ENCODE measurements at regions not wholly inside any gene's neighbourhood (a gene's known extent, or its start where the extent isn't known, plus 50 kb on each side); places are given as distances from the start of the nearest gene placed in this dataset.

DNA sequence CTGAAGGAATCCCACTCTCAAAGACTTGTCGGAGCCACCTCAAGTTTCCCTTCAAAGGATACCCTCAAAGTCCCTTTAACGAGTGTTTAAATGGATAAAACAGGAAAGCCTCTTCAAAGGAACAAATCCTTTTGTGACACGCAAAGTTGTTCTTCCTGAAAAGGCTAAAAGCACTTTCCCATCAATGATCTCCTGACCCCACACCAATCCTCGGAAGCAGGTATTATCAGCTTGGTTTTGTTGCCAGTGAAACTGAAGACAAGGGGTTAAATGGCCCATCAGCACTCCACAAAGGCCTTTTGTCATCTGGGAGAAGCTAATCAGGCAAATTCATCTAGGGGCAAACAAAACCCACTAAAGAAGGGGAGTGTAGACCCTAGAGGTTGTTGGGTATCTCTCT, 418.0 kb upstream of the ID2 start:
- Histone ChIP-seq H3K4me3 (ENCODE audit: low read depth in 1 of 2, low read length in 2 of 2) (no peak overlapping the region), H3K36me3 (ENCODE audit: control insufficient read depth in 1 of 2, insufficient read depth in 2 of 2, low read length in 2 of 2) (no peaks in the 10 kb centered on the region), H3K4me1 (ENCODE audit: control insufficient read depth in 1 of 2, insufficient read depth in 2 of 2, low read length in 2 of 2) (no peaks in the 10 kb centered on the region), H3K27me3 (ENCODE audit: low read depth, low read length) (no peaks in the 10 kb centered on the region), H3K9me3 (ENCODE audit: control insufficient read depth in 1 of 2, low read length in 2 of 2) (no peaks in the 10 kb centered on the region), H3K27ac (ENCODE audit: low read length) (no peak overlapping the region)

DNA sequence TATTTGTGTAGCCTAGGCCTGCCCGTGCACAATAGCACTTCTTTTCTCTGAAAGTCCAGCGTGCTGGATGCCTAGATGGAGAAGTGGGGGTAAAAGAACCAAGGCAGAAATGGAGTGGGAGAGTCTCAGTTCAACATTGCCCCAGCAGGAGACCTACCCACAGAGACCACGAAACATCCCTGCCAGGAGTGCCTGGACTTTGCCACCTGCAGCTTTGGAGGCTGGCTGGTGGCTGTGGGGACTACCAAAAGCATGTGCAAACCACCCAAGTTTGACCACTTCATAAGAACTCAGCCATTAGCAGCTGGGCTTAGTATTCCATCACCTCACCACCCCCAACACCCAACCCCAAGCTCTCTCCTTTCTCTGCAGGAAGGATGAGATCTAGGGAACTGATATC, 416.9 kb upstream of the ID2 start:
- H3K9me3 ChIP-seq (ENCODE audit: control insufficient read depth in 1 of 2, low read length in 2 of 2), result no peaks in the 10 kb centered on the region
- no peak overlapping the region for H3K4me3 ChIP-seq (ENCODE audit: low read depth in 1 of 2, low read length in 2 of 2)
- H3K36me3 ChIP-seq (ENCODE audit: control insufficient read depth in 1 of 2, insufficient read depth in 2 of 2, low read length in 2 of 2), result no peaks in the 10 kb centered on the region
- H3K27me3 ChIP-seq (ENCODE audit: low read depth, low read length), result no peaks in the 10 kb centered on the region
- no peaks in the 10 kb centered on the region for H3K4me1 ChIP-seq (ENCODE audit: control insufficient read depth in 1 of 2, insufficient read depth in 2 of 2, low read length in 2 of 2)
- H3K27ac ChIP-seq (ENCODE audit: low read length), result no peak overlapping the region

DNA sequence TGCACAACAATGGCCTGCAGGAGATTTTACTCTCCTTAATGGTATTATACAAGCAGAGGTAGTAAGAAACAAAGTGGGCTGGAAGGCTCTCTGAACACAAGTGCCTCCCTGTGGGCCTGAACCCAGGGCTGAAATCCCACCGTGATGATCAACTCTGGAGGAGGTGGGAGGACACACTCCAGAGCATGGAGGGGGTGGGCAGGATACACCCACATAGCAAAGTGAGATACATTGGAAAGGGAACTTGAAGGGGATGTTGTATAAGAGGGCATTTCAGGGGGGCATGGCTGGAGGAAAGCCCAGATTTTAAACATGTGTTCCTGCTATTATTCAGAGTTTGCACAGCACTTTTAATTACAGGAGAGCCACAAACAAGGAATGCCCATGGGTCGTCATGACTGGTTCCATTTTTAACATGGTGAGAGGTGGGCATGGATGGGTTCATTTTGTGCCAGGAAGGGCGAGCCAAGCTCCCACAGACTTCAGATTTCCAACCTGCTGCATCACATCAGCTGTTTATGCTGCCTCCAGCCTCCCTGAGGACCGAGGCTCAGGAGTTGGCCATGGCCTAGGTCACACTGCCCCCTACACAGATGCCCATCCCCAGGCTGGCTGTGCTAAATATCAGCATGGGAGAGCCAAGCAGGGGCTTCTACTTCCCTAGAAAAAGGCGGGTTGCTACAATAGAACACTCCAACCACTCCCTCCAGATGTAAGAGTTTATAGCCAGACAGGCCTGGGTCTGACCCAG, 416.2 kb upstream of the ID2 start:
- Histone ChIP-seq H3K9me3 (ENCODE audit: control insufficient read depth in 1 of 2, low read length in 2 of 2) (no peaks in the 10 kb centered on the region), H3K27ac (ENCODE audit: low read length) (no peak overlapping the region), H3K4me3 (ENCODE audit: low read depth in 1 of 2, low read length in 2 of 2) (no peak overlapping the region), H3K4me1 (ENCODE audit: control insufficient read depth in 1 of 2, insufficient read depth in 2 of 2, low read length in 2 of 2) (no peaks in the 10 kb centered on the region), H3K36me3 (ENCODE audit: control insufficient read depth in 1 of 2, insufficient read depth in 2 of 2, low read length in 2 of 2) (no peaks in the 10 kb centered on the region), H3K27me3 (ENCODE audit: low read depth, low read length) (no peaks in the 10 kb centered on the region)

DNA sequence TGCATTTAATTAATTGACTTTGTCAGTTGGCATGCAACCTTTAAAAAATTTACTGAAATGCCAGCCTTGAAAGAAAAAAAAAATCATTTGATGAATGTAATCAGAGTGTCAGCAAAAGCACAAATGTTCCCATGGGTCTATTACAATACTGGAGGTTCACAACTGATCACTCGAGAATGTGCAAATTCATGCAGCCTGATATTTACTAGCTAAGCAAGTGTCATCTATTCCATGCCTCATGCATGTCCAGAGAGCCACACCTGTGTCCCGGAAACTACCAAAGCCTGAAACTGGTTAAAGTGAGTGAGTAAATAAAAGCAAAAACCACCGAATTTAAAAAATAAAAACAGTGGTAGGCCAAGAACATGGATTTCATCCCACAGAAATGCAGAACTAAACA, 415.3 kb upstream of the ID2 start:
- Histone ChIP-seq H3K27me3 (ENCODE audit: low read depth, low read length) (no peaks in the 10 kb centered on the region), H3K27ac (ENCODE audit: low read length) (no peak overlapping the region), H3K36me3 (ENCODE audit: control insufficient read depth in 1 of 2, insufficient read depth in 2 of 2, low read length in 2 of 2) (no peaks in the 10 kb centered on the region), H3K9me3 (ENCODE audit: control insufficient read depth in 1 of 2, low read length in 2 of 2) (no peaks in the 10 kb centered on the region), H3K4me1 (ENCODE audit: control insufficient read depth in 1 of 2, insufficient read depth in 2 of 2, low read length in 2 of 2) (no peaks in the 10 kb centered on the region), H3K4me3 (ENCODE audit: low read depth in 1 of 2, low read length in 2 of 2) (no peak overlapping the region)

DNA sequence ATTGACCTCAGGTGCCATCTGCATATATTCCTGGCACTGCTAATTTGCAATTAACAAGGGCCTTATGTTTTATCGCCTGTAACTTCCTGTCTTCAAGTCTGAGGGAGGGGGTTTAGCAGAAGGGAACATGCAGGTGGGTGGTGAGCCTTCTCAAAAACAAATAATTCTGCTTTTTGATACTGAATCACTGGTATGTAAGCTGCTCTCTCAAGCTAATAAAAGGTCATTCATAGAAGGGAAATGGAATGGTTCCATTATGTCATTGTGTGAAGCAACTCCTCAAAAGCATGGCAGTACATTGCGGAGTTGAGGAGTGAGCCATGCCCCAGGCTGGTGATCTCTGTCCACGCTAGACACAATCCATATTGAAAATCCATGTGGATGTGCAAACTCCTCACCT, 414.8 kb upstream of the ID2 start:
- Histone ChIP-seq H3K9me3 (ENCODE audit: control insufficient read depth in 1 of 2, low read length in 2 of 2) (no peaks in the 10 kb centered on the region), H3K4me3 (ENCODE audit: low read depth in 1 of 2, low read length in 2 of 2) (no peak overlapping the region), H3K4me1 (ENCODE audit: control insufficient read depth in 1 of 2, insufficient read depth in 2 of 2, low read length in 2 of 2) (no peaks in the 10 kb centered on the region), H3K36me3 (ENCODE audit: control insufficient read depth in 1 of 2, insufficient read depth in 2 of 2, low read length in 2 of 2) (no peaks in the 10 kb centered on the region), H3K27me3 (ENCODE audit: low read depth, low read length) (no peaks in the 10 kb centered on the region), H3K27ac (ENCODE audit: low read length) (no peak overlapping the region)

DNA sequence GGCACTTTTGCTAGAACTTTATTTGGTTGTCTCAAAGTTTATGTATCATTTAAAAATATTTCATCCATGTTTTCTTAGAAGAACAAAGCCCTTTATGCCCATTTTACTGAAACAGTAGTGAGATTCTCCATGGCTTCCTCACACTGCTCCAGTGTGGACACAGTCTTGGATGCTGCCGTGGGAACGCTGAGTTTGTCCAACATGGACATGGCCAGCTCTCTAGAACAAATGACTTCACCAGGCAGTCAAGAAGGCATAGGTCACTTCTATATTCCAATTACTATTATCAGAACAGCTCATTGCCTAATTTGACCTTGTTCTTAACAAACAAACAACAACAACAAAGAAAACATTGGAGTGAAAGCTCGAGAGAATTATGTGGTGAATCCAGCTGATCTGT, 414.1 kb upstream of the ID2 start:
- Histone ChIP-seq H3K27me3 (ENCODE audit: low read depth, low read length) (no peaks in the 10 kb centered on the region), H3K9me3 (ENCODE audit: control insufficient read depth in 1 of 2, low read length in 2 of 2) (no peaks in the 10 kb centered on the region), H3K4me1 (ENCODE audit: control insufficient read depth in 1 of 2, insufficient read depth in 2 of 2, low read length in 2 of 2) (no peaks in the 10 kb centered on the region), H3K27ac (ENCODE audit: low read length) (no peak overlapping the region), H3K36me3 (ENCODE audit: control insufficient read depth in 1 of 2, insufficient read depth in 2 of 2, low read length in 2 of 2) (no peaks in the 10 kb centered on the region), H3K4me3 (ENCODE audit: low read depth in 1 of 2, low read length in 2 of 2) (no peak overlapping the region)

DNA sequence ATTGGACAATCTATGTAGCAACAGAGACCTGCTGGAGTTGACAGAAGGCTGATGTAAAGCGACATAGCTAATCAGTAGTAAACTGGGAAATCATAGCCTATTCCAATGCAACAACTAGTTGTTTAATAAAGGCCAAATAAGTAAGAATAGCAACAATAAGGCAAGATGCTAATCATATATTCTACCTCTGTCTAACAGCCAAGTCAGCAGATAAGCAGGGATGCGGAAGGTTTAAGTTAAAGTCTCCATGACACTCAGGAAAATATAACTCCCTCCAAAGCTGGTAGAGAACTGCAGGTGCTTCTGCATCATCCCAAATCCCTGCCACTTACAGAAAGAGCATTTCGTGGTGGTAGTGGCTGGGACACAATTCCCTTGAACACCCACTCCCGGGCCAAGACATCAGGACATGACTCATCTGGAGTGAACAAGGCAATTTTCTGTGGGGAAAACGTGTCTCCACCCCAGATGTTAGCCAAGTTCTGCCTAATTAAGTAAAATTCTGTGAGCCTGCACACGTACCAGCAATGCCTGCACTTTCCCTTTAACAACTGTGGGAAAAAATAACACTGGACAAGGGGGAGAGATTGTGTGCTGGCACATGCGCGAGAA, 413.6 kb upstream of the ID2 start:
- Histone ChIP-seq H3K27me3 (ENCODE audit: low read depth, low read length) (no peaks in the 10 kb centered on the region), H3K4me1 (ENCODE audit: control insufficient read depth in 1 of 2, insufficient read depth in 2 of 2, low read length in 2 of 2) (no peaks in the 10 kb centered on the region), H3K27ac (ENCODE audit: low read length) (no peak overlapping the region), H3K36me3 (ENCODE audit: control insufficient read depth in 1 of 2, insufficient read depth in 2 of 2, low read length in 2 of 2) (no peaks in the 10 kb centered on the region), H3K9me3 (ENCODE audit: control insufficient read depth in 1 of 2, low read length in 2 of 2) (no peaks in the 10 kb centered on the region), H3K4me3 (ENCODE audit: low read depth in 1 of 2, low read length in 2 of 2) (no peak overlapping the region)

DNA sequence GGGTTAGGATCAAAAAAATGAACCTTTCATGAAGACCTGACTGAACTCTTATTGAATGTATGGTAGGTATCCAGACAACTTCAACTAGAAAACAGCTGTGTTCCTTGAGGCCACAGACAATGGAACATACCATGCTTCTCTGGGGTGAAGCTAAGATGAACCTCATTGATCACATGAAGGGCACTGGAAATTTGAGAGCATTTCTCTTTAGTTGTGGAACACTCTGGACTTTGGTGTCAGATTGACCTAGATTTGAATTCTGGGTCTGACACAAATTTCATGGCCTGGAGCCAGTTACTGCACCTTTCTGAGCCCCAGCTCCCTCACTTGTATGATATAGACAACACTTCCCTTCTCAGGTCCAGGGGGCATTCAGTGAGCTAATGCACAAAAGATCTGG, 411.2 kb upstream of the ID2 start:
- H3K27ac ChIP-seq (ENCODE audit: low read length), result no peak overlapping the region
- H3K4me3 ChIP-seq (ENCODE audit: low read depth in 1 of 2, low read length in 2 of 2), result no peak overlapping the region
- peaks cover 0 to 6% of the 10 kb centered on the region in 2 donors for H3K9me3 ChIP-seq (ENCODE audit: control insufficient read depth in 1 of 2, low read length in 2 of 2)
- no peaks in the 10 kb centered on the region for H3K4me1 ChIP-seq (ENCODE audit: control insufficient read depth in 1 of 2, insufficient read depth in 2 of 2, low read length in 2 of 2)
- H3K36me3 ChIP-seq (ENCODE audit: control insufficient read depth in 1 of 2, insufficient read depth in 2 of 2, low read length in 2 of 2), result no peaks in the 10 kb centered on the region
- H3K27me3 ChIP-seq (ENCODE audit: low read depth, low read length), result no peaks in the 10 kb centered on the region

DNA sequence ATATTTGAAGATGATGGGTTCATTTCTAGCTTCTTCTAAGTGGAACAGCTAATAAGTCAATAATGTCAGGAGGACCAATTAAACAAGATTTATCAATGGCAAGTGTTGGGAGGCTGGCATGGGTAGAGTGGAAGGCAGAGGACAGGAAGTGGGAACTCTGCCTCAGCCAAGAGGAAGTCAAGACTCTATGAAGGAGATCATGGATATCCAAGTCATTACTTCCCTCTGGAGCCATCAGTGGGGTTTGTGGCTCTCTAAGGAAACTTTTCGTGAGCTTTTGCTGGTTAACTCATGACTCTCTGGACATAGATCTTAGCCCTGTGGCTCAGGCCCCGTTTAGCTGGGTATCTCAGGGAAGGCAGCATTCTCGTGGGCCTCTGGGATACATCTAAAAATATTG, 410.4 kb upstream of the ID2 start:
- Histone ChIP-seq H3K36me3 (ENCODE audit: control insufficient read depth in 1 of 2, insufficient read depth in 2 of 2, low read length in 2 of 2) (no peaks in the 10 kb centered on the region), H3K27ac (ENCODE audit: low read length) (no peak overlapping the region), H3K27me3 (ENCODE audit: low read depth, low read length) (no peaks in the 10 kb centered on the region), H3K4me1 (ENCODE audit: control insufficient read depth in 1 of 2, insufficient read depth in 2 of 2, low read length in 2 of 2) (no peaks in the 10 kb centered on the region), H3K4me3 (ENCODE audit: low read depth in 1 of 2, low read length in 2 of 2) (no peak overlapping the region), H3K9me3 (ENCODE audit: control insufficient read depth in 1 of 2, low read length in 2 of 2) (peaks cover 0 to 6% of the 10 kb centered on the region in 2 donors)

DNA sequence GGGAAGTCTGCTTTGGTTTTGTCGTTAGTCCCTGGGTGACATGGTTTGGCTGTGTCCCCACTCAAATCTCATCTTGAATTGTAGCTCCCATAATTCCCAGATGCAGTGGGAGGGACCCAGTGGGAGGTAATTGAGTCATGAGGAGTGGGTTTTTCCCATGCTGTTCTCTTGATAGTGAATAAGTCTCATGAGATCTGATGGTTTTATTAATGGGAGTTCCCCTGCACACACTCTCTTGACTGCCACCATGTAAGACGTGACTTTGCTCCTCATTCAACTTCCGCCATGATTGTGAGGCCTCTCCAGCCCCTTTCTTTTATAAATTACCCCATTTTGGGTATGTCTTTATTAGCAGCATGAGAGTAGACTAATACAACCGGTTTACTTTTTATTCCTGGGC, 405.8 kb upstream of the ID2 start:
- Histone ChIP-seq H3K9me3 (ENCODE audit: control insufficient read depth in 1 of 2, low read length in 2 of 2) (peaks cover 0 to 6% of the 10 kb centered on the region in 2 donors), H3K36me3 (ENCODE audit: control insufficient read depth in 1 of 2, insufficient read depth in 2 of 2, low read length in 2 of 2) (no peaks in the 10 kb centered on the region), H3K27me3 (ENCODE audit: low read depth, low read length) (no peaks in the 10 kb centered on the region), H3K4me3 (ENCODE audit: low read depth in 1 of 2, low read length in 2 of 2) (no peak overlapping the region), H3K27ac (ENCODE audit: low read length) (no peak overlapping the region), H3K4me1 (ENCODE audit: control insufficient read depth in 1 of 2, insufficient read depth in 2 of 2, low read length in 2 of 2) (no peaks in the 10 kb centered on the region)

DNA sequence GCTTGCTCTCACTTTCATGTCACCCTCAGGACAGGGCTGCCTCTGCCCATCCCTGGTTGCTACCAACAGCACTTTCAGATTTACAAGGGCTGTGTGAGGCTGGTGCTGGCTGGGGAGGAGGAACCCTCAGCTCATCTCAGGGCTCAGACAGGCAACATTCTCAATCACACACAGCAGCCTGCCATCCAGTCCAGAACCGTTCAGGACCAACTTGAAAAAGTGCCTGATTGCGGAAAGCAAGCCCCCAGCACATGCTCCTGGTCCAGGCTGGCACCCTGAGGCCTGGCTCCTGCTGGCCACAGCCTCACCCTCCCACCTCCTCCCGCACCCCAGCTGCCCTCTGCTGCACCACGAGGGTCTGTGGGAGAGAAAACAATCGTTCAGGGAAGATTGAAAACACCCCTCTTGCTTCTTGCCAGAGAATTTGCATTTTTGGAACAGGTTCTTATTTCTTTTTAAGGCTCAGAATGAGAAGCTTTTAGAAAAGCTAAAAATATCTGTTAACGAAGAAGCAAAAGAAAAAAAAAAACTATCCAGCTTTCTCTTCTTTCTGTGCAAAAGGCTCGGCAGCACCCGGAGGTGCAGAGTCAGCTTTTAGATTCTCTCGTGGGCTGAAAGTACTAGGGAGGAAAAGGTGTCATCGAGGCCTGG, 403.8 kb upstream of the ID2 start:
- Histone ChIP-seq H3K4me3 (ENCODE audit: low read depth in 1 of 2, low read length in 2 of 2) (no peak overlapping the region), H3K27ac (ENCODE audit: low read length) (no peak overlapping the region), H3K9me3 (ENCODE audit: control insufficient read depth in 1 of 2, low read length in 2 of 2) (peaks cover 0 to 6% of the 10 kb centered on the region in 2 donors)

More for the DNA sequence above, 403.8 kb upstream of the ID2 start:
- Histone ChIP-seq H3K36me3 (ENCODE audit: control insufficient read depth in 1 of 2, insufficient read depth in 2 of 2, low read length in 2 of 2) (no peaks in the 10 kb centered on the region), H3K4me1 (ENCODE audit: control insufficient read depth in 1 of 2, insufficient read depth in 2 of 2, low read length in 2 of 2) (no peaks in the 10 kb centered on the region), H3K27me3 (ENCODE audit: low read depth, low read length) (no peaks in the 10 kb centered on the region)

Data from muscle layer of duodenum (tissue), 2 donors.